GM11168 (cell line): ENCODE measurements at regions not wholly inside any gene's neighbourhood (a gene's known extent, or its start where the extent isn't known, plus 50 kb on each side); places are given as distances from the start of the nearest gene placed in this dataset.
"Not testable (repeated sequence)": the region's sequence is repeated elsewhere in the genome, so short reads cannot be mapped to it uniquely, and the experiment has no call there.

Source experiments
- in situ Hi-C: fragments of 300-500 bp; cut with MboI; formaldehyde crosslinking; loops from one replicate; pipeline ENCODE4 v1.12.0; 2022; ENCODE audit warnings: low sequenced_read_pairs; ENCODE audit not compliant: unreplicated experiment

DNA sequence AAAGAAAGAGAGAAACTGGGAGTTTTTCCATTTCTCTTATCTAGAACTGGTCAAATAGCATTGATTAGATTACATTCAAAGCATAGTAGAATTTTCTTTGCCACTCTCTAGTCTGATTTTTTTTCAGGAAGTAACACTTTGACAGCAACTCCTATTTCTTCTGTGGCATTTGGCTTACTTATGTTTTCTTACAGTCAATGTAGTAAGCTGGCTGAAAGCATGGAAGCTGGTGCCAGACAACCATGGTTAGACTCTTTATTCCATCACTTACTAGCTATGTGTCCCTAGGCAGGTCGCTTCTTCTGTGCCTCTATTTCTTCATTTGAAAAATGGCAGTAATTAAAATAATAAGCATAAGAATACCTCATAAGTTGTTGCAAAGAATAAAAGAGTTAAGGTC, 54.2 kb upstream of the OPRM1 start:
- in situ Hi-C loops: no loop called here

GRCh38 chr6:153980171-153980570, 58.9 kb upstream of the OPRM1 start:
- in situ Hi-C loops: no loop called here

GRCh38 chr6:153978911-153979548, 60.0 kb upstream of the OPRM1 start:
- in situ Hi-C loops: not testable (repeated sequence)

GRCh38 chr6:153976921-153977693, 61.9 kb upstream of the OPRM1 start:
- in situ Hi-C loops: no loop called here

DNA sequence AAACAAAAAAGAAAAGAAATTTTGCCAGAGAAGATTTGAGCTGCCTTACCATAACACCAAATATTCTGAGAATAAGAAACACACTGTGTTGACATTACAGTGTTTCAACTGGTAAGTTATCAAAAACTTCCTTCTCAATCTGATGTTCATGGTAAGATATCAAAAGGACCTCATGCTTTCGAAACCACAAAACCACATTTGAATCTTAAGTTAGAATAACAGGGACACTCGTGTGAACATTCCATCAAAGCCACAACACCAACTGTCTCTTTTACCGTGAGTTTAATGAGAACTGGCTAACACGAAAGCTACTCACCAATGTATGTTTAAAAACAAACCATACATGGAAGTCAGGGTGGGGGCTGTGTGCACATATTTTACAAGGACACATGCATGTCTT, 73.0 kb upstream of the OPRM1 start:
- in situ Hi-C loops: no loop called here

- in situ Hi-C loops: no loop called here
Measured at GRCh38 chr6:153963352-153963751, 75.7 kb upstream of the OPRM1 start.

DNA sequence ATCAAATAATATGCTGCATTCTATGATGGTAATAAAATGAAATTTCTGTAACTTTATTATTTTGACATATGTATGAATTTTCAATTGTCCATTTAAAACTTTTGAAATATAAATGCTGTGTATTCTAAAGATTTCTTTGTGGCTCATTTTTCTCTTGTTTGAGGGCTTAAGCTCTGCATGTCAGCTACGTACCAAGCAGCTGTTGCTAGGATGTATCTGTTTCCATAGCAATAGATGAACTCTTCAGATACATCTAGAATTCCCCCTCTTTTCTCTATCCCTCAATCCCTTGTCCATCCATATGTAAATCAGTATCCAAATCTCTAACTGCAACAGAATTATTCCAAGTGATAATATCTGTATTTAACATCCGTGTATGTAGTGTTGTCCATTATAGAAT, 76.5 kb upstream of the OPRM1 start:
- in situ Hi-C loops: no loop called here

GRCh38 chr6:153960741-153961140, 78.3 kb upstream of the OPRM1 start:
- in situ Hi-C loops: no loop called here

DNA sequence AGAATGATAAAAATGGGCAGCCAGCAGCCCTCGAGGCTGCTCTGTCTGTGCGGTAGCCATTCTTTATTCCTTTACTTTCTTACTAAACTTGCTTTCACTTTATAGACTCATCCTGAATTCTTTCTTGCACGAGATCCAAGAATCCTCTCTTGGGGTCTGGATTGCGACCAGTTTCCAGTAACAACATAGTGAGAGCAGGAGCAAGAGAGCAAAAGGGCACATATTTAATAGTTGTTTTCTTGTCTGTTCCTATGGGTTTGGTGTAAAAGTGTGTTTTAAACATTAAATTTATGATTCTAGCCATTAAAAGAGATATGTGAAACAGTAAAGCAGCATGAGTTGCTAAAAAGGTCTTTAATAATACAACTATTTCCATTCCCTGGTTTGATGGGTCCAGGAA, 78.8 kb upstream of the OPRM1 start:
- in situ Hi-C loops: no loop called here

GRCh38 chr6:153959276-153959675, 79.8 kb upstream of the OPRM1 start:
- in situ Hi-C loops: no loop called here

DNA sequence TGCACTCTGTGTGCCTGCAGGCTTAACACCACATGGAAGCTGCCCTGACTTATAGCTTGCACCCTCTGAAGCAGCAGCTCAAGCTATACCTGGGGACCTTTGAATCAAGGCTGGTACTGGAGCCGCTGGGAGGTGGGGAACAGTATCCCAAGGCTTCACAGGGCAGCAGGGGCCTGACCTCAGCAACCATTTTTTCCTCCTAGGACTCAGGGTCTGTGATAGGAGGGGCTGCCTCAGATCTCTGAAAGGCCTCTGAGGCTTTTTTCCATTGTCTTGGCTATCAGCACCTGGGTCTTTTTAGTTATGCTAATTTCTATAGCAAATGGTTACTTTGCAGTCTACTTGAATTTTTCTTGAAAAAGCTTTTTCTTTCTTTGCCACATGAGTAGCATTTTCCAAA, 80.2 kb upstream of the OPRM1 start:
- in situ Hi-C loops: no loop called here

DNA sequence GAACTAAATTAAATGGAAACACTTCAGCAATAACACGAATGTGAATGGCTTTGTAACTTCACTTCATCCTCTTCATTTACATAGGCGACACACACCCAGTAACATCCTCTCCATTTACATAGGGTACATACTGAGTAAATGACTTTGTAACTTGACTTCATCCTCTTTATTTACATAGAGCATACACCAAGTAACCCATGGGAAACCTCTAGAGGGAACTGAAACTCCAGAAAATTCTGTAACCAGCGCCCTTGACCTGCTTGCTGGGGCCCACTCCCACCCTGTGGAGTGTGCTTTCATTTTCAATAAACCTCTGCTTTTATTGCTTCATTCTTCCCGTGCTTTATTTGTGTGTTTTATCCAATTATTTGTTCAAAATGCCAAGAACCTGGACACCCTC, 81.6 kb upstream of the OPRM1 start:
- in situ Hi-C loops: no loop called here

DNA sequence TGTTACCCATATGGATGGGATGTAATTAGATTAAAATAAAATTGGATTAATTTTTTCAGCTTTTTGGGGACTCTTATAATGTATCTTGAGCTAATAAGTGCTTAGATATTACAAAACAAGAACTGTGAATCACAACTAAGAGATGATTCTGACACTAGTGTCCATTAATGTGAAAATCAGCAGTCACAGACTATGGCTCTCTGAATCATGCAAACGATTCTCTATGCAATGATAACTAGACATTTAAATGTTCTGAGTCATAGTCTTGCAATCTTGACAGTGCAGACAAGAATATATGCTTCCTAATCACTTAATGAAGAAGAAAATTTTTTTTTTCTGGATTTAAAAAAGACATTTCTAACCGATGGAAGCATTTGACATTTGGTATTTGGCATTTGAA, 82.2 kb upstream of the OPRM1 start:
- in situ Hi-C loops: no loop called here

DNA sequence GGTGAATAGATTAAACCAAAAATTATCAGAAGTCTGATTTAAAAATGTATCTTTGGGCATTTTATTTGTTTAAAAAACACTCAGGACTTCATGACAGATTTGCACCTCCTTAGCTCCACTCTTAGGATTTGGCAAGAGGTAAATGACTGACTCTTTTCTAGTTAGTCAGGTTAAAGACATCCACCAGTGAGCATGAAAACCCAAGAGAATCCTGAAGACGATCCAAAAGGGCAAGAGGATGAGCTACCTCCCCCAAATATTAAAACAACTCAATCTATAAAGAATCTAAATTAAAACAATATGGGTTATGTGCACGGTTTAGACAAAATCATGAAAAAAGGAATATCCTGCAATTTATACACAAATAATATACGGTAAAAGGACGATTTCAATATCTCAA, 89.4 kb upstream of the OPRM1 start:
- in situ Hi-C loops: no loop called here

- in situ Hi-C loops: no loop called here
Measured at GRCh38 chr6:153947808-153948447, 91.1 kb upstream of the OPRM1 start.

- in situ Hi-C loops: no loop called here
Measured at GRCh38 chr6:153944201-153944600, 94.8 kb upstream of the OPRM1 start.

DNA sequence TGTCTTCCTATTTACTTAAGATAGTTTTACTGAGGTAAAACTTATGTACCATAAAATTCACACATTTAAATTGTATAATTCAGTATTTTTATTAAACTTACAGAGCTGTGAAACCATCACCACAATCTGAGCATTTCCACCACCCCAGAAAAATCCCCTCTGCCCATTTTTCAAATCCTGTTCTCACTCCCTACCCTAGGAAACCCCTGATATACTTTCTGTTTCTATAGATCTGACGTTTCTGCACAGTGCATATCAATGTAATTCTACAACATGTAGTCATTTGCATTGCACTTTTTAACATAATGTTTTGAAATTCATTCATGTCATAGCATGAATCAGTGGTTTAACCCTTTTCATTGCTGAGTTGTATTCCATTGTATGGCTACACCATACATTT, 96.7 kb upstream of the OPRM1 start:
- in situ Hi-C loops: no loop called here

GRCh38 chr6:153941768-153942167, 97.3 kb upstream of the OPRM1 start:
- in situ Hi-C loops: no loop called here

DNA sequence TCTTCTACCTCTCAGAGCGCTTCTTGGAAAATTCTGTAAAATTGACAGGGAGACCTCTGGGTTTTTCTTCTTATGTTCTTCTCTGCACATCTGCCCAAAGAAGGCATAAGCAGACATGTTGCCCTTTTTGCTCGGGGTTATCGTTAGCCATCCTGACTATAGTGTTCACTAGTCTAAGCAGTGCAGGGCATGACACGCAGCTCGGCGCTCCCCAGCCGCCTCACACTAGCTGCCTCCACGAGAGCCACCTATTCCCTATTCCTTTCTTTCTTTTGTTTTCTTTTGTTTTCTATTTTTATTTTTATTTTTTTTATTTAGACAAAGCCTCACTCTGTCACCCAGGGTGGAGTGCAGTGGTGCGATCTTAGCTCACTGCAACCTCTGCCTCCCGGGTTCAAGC, 100.2 kb upstream of the OPRM1 start:
- in situ Hi-C loops: no loop called here

DNA sequence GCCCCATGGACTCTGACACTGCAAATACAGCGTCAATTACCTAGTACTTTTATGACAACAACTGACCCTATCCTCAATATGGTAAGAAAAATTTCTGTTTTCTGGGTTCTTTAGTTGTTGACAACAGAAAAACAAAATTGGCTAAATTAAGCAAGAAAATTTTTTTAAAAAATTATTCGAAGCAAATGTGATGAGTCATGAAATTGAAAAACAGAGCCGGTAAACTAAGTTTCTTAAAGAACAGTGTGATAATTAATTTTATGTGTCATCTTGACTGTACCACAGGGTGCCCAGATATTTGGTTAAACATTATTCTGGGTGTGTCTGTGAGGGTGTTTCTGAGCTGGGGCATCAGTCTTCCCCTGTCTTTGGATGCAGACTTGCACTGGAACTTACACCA, 107.6 kb upstream of the OPRM1 start:
- in situ Hi-C loops: no loop called here

DNA sequence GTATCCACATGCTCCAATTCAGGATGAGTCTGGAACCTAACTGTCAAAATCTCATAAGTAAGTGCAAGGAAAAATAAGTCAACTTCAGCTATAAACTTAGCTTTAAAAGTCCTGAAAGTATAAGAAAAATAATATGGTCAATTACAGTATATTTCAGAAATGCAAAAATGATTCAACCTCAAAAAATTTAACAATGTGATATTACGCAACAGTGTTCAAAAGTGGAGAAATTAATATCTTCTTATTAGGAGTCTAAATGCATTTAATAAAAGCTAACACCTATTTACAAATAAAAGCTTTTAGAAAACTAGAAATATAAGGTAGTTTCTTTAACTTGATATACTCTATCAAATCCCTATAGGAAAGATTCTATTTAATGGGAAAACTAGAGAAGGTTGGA, 111.2 kb upstream of the OPRM1 start:
- in situ Hi-C loops: no loop called here
